HUDEP-2 (cell line): ENCODE measurements at regions not wholly inside any gene's neighbourhood (a gene's known extent, or its start where the extent isn't known, plus 50 kb on each side); places are given as distances from the start of the nearest gene placed in this dataset.
A peak's percentile ranks its signal among the peaks of the same experiment; 100 is the strongest.
"Not testable (repeated sequence)": the region's sequence is repeated elsewhere in the genome, so short reads cannot be mapped to it uniquely, and the experiment has no call there.

Source experiments
- DNase-seq, 76 experiments: peaks; one replicate each; lab custom pipeline; 2025; ENCODE audit not compliant: unreplicated experiment in 76 of 76; lab: John Stamatoyannopoulos, UW

DNA sequence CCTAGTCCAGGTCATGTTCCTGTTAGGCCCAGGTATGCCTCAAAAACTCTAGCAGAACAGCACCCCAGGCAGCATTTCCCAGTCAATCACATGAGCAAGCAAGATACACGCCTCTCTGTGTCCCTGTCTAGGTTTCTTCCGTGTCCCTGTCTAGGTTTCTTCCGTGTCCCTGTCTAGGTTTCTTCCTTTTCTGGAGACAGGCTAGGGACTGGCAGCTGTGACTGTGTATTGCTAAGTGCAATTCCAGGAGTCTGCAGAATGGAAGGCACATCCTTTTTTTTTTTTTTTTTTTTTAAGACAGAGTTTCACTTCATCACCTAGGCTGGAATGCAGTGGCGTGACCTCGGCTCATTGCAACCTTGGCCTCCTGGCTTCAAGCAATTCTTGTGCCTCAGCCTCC, 77.6 kb downstream of the SETD4 start:
- DNase-seq, result no peak

DNA sequence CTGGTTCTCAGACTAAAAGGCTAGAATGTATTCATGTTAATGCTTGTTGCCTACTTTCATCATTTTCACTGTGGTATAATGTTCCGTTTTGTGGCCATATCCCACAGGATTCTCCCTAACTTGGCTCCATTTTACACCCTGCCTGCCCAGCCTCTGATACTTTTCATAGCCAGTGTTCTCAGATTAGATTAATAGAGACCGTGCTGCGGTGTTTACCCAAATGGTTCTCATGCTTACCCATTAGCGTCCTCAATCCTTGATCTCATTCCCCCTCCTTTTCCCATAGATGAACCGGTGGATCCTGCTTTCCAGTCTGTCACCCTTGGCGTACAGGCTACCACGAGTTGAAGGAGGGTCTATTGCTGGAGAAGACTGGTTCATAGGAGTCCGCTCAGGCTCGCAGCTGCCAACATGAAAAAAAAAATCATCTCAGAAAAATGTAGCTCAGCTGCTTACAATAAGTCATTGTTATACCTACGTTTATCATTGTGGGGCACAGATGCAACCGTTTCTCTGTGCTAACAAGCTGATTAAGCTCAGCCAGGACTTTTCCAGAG, 78.7 kb downstream of the SETD4 start:
- DNase-seq, result no peak

DNA sequence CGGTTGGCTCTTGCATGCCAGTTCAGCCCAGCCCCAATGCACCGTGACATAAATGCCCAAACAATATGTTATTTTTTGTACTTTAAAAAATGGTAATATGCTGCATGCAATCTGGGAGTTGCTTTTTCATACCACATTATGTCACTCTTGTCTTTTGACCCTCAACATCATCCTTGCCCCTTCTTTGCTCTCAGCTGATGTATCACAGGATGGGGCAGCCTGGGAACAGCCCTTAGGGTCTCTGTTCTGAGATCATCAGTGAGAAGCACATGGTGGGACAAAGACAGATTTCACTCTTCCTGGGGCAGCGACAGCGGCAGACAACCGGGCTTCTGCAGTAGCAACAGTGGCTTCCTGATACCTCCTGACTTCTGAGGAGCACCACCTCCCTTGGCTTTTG, 79.5 kb downstream of the SETD4 start:
- no peak for DNase-seq

DNA sequence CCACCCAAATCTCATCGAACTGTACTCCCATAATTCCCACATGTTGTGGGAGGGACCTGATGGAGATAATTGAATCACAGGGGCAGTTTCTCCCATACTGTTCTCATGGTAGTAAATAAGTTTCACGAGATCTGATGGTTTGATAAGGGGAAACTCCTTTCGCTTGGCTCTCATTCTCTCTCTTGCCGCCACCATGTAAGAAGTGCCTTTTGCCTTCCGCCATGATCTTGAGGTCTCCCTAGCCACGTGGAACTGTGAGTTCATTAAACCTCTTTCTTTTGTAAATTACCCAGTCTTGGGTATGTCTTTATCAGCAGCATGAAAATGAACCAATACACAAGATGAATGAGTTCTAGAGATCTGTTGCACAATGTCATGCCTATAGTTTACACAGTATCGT, 82.5 kb downstream of the SETD4 start:
- not testable (repeated sequence) for DNase-seq

DNA sequence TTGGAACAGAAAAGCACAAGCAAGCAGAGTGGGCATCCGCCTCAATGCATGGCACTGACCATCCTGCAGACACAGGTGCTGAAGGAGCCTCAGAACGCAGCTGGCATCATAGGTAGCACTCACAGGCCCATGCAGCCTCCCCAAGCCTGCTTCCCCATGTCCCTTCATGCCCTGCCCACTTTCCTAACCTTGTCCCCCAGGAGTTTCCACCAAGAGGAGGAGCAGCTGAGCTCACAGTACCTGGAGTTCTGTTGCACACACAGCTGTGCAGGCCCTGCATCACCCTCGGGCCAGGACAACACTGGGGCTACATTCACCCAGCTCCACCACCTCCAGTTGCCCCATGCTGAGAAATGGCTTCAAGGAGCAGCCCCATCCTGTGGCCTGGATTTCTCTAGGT, 83.4 kb downstream of the SETD4 start:
- DNase-seq, result no peak

DNA sequence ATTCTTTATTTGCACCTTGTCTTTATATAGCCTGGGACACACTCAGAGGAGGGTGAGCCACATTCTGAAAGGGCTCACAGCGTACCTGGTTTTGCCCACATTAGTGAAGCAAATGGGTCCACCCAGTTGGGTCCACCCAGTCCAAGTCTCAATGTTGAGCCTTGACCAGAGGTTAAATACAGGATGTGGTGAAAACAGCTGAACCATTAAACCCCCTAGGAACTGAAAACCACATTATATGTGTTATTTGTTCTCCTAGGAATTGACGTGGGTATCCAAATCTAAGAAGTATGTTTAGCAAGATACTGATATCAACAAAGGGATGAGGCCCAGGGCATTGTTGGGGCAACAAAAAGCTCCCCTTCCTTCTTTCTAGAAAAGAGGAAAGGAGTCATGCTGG, 83.8 kb downstream of the SETD4 start:
- DNase-seq, result no peak

DNA sequence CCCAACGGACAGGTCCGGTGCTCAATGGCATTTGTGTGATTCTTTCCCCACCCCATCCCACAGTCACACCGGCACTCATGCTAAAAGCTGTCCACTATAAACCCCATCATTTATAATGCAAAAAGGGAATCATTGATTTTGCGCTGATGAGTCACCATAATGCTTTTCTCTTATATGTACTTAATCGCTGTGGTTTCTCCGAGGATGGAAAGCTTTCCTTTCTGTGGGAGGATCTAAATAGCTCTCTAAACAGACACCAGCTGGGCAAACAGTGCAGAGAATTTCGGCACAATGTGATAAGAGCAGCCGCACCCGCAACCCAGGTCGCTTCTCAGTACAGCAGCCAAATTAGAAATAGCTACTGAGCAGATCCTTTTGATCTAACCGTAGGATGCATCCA, 85.6 kb downstream of the SETD4 start:
- DNase-seq, result no peak

DNA sequence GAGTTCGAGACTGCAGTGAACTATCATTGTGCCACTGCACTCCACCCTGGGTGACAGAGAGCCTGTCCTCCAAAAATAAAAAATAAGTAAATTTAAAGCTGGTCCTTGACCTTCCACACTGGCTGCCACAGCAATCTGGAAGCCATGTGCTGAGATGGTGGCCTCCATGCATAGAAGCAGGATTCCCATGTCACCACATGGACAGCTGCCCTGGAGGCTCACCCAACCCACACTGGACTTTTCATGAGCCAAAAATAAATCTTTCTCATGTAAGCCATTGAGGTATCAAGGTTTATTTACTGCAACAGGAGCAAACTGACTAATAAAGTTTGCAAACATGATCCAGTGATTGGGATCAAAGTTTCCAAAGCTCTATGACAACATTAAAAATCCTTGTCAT, 88.5 kb downstream of the SETD4 start:
- DNase-seq, result no peak

DNA sequence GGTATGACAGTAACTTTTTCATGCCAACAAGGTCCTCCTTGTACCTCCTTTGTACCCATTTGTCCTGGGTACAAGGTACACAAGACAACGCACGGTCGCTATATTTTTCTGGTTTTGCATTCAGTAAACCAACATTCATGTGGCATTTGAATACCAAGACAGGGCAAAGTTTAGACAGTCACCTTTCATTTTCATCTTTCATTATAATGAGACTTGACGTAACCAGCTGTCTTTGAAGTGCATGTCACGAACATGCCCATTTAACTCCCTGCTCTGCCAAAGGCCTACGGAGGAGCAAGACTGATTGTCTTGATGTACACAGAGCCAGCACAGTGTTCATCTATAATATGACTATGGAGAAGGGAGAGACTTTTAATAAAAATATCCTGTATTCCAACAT, 91.0 kb downstream of the SETD4 start:
- no peak for DNase-seq

DNA sequence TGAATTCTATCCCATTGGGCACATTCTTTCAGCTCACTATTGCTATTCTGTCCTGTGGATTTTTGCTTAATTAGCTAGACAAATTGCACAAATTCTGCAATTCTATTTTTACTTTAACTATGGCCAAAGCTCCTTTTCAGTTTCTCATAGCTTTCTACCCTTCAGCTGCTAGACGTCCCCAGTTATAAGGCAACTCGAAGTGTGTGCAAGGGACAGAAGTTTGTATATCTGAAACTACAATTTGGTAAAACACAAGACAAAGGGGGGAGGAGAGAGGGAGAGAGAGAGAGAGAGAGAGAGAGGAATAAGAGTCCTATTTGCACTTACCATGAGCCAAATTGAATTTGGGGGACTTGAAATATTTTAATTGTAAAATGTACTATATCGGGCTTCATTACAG, 91.8 kb downstream of the SETD4 start:
- no peak for DNase-seq

DNA sequence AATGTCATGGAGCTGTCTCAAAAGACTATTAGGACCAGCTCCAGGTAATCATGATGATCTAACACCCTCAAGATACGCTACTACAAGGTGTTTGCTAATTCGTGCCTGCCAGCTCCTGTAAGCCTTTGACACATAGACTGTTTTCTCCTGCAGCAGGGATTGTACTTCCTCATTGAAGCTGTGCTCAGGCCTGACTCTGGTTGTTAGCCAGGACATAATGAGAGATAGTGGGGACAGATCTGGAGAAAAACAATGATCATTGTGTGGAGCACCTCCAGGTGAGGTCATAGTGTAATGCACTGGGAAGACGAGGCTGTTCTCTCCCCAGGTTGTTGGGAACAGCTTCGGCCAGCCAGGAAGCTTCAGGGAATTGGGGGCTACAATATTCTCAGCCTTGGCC, 94.6 kb downstream of the SETD4 start:
- DNase-seq, result no peak

DNA sequence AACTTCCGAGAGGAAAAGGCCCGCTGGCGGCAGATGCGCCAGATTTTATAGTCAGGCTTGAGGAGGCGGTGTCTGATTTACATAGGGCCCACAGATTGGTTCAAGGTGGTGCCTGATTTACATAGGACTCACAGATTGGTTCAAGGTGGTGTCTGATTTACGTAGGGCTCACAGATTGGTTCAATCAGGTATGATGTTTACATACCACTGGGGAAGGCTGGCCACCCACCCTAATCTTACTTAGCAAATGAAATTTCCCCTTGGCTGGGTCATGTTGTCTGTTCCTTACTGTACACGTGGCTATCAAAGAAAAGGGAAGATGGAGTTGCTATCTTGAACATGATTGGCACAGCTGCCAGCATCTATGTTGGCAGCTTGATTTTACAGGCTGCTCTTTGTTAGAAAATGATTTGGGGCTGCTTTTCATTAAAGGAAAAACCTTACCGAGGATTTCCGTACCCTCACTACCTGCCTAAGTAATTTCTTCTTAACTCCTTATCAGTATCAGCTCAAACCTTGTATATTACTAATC, 96.3 kb downstream of the SETD4 start:
- DNase-seq, result no peak

DNA sequence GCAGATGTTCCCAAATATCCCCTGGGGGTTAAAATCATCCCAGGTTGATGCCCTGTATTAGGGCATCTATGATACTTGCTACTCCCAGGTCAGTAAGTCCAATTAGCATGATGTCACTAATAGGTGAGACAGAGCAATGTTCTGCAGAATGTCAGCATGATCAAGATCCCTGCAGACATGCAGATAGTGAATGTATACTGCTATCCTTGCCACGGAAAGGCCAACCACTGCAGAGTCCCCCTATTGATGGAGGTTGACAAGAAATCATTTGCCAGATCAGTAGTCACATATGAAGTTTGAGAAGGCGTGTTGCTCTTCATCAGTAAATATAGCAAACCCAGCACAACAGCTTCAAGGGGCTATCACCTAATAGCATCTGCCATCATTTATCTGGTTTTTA, 97.4 kb downstream of the SETD4 start:
- no peak for DNase-seq

DNA sequence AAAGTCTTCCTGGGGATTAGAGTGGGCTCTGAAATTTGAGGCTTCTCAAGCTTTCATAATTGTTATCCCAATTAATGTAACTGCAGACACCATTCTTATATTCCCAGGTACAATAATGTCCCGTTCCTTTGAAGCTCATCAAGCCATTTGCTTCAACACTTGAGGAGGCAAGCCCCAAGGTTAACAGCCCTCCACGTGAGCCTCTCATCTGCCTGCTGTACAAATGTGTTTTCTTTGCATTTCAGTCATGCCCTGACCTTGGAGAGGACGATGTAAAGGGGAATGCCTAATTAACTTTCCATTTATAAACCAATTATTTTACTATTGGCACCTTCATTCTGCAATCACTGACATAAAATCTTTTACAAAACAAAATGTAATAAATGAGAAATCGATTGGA, 106.3 kb downstream of the SETD4 start:
- DNase-seq, result no peak

DNA sequence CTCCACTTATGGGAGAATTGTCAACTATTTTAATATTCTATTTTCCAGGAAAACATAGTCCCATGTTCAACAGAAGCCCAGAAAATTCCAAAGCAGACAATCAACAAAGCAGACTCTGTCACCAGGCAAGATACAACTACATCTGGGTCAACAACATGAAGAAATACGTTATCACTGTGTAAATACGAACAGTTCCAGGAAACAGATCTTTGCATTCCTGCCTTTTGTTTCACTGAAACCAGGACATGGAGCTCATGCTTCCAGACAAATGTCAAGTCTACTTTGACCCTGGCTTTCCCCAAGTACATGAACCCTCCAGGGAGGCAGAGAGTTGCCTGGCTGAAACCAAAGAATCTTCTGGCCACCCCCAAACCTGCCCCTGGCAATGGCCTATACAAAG, 106.7 kb downstream of the SETD4 start:
- no peak for DNase-seq

DNA sequence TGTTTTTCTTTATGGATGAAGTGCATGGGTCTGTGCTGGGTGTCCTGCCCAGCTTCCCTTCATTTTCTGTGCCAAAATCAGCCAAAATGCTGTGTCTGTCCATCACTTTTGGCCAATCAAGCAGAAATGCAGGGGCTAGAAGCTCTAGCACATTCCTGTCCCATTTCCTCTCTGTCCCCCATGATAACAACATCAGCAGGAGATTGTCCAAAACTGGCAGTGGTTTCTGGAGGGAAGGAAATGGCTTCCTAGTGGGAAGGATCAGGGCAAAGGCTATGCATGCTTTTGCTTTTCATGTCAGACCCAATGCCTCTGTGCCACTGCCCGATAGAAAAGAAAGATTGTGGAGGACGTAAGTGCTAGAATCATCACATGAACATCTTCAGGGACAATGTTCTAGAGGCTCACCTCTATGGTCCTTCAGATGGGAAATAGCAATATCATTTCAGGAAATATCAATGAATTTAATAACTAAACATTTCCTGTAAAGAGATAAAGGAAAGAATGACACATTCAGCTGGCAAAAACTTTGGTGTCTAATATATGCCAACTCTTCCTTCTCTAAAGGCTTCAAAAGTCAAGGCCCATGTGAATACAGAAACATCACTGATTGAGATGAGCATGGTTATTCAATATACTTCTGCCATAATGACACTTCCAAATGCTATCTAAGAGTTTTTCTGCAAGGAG, 107.5 kb downstream of the SETD4 start:
- no peak for DNase-seq

DNA sequence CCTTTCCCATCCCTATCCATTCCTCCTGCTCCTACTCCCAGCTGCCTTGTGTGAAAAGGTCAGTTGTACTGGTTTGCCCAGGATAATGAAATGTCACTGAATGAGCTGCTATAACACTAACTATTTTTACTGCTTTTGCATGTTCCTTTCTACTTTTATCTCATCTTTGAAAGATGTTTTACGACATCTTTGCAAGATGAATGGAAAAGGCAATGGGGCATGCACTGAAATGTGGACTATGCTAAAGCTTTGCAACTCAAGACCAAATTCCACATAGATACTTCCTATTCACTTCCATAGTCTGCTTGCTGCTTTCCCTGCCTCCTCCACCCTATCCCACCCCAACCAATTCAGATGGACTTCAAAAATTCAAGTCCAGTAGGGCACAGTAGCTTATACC, 111.3 kb downstream of the SETD4 start:
- DNase-seq, result no peak

DNA sequence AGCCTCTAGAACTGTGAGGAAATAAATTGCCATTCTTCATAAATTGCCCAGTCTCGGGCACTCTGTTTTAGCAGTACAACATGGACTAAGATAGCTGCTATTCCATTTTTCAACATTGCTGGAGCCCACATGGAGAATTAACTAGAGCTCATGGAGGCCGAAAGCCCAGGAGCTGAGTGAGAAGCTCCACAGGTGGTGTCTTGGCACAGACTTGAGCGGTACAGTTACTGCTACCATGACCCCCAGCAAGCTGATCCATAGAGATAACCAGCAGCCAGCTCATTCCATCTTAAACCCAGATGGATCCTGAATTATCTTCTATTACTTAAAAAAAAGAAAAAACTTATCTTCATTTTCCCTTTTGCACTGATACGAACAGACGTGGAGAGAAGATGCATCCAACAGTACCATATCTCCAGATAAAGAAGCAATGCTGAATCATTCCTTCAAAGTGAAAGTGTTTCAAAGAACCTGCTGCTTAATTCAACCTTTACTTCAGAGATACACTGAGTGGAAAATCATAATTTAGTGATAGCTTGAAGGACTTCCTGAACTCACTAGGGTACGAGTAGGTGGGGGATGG, 115.1 kb downstream of the SETD4 start:
- DNase-seq, result peak in 3 of 76 experiments; percentile 11 to 21 (median 16)

DNA sequence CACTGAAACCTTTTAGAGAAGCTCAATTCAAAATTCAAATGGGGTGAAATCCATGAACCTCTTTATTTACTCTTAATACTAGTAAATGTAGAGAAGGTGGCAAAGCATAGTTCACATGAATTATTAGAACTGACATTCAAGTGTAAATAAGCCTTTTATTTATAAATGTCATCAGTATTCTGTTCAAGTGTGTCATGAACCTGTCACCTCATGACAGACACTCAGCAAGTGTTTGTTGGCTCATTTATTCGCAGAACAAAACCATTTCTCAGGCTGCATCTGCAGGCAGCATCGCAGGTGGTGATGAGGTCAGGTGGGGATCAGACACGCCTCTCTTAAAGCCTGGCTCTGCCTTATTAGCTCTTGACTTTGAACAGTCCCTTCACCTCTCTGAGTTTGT, 116.6 kb downstream of the SETD4 start:
- DNase-seq, result no peak

DNA sequence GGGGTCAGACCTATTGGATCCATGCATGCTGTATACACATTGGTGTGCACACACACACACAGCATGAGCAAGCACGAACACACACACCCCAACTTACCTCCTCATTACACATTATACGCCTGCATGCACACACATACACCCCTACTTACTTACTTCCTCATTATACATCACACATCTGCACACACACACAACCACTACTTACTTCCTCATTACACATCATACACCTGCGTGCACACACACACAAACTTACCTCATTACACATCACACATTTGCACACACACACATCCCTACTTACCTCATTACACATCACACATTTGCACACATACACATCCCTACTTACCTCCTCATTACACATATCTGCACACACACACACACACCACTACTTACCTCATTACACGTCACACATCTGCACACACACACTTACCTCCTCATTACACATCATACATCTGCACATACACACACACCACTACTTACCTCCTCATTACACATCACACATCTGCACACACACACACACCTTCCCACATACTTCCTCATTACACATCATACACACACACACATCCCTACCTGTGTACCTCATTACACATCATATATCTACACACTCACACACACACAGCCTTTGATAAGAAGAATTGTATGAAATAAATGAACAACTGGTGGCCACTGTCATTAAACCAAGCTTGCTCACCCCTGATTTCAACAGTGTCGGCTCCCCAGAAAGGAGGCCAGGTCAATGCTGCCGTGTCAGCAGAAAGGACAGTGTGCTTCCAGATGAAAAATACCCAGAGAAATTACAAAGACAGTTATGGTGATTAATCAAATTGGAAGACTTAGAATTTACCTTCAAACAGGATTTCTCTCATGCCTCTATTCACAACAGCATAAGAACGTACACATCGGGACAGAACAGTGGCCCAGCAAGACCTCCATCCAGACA, 117.8 kb downstream of the SETD4 start:
- no peak for DNase-seq
